ENCODE measurements at regions not wholly inside any gene's neighbourhood (a gene's known extent, or its start where the extent isn't known, plus 50 kb on each side); places are given as distances from the start of the nearest gene placed in this dataset.
"Not testable (repeated sequence)": the region's sequence is repeated elsewhere in the genome, so short reads cannot be mapped to it uniquely, and the experiment has no call there.

DNA sequence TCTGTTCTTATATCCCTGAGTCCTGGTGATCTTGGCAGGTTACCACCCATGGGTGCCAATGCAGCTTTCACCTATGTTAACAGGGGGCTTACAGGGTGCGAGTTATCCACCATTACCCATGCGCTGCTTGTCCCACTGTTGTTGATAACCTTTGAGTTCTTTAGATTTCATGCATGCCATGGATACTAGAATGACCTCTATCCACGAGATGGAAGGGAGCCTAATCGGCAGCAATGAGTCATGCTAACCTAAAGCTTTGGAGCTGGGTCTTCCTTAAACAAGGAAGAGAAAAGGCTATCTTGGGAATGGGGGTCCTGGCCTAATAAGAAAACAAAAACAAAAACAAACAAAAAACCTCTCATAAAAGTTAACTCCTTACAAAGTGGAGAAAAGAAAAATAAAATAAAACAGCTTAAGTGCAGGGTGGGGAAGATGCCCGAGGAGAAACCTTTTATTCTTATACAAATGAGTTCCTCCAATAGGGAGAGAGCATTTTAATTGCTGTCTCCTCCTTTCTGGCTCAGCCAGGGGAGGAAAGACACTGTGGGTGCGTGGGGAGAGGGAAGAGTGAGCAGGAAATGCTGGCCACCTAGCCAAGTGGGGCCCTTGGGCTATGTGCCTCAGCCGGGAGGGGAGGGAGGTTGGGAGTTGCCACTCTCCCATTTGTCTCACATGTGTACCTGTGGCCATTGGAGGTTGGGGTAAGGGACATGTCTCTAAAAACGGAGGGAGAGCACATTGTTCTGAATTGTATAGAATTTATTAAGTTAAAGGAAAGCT is 571.7 kb upstream of the TPTE start:
- not testable (repeated sequence) for H3K4me3 Mint-ChIP-seq; H3K27me3 Mint-ChIP-seq (ENCODE audit: insufficient read depth); H3K27ac ChIP-seq (ENCODE audit: low read depth, low read length); H3K4me1 ChIP-seq (ENCODE audit: control insufficient read depth, insufficient read depth, low read length); H3K36me3 Mint-ChIP-seq (ENCODE audit: low read depth); H3K27me3 ChIP-seq (ENCODE audit: control insufficient read depth, insufficient read depth, low read length, poor library complexity, severe bottlenecking); DNase-seq; H3K27ac Mint-ChIP-seq; H3K36me3 ChIP-seq (ENCODE audit: control insufficient read depth, insufficient read depth, low read length); H3K9ac ChIP-seq (ENCODE audit: extremely low read depth, low read length, poor library complexity, severe bottlenecking); H3K4me1 Mint-ChIP-seq
- 65 to 69% methylated on average over 4 to 7 of the region's 8 CpGs for WGBS, 2 experiments (ENCODE audit: insufficient coverage in 1 of 2, insufficient read length in 1 of 2)
- Histone ChIP-seq H3K9me3 (ENCODE audit: control insufficient read depth, low read length) (peaks cover 78% of the 10 kb centered on the region), H3K4me3 (ENCODE audit: low read length) (peak overlapping the region; percentile 19)
- peaks cover 90% of the 10 kb centered on the region for H3K9me3 Mint-ChIP-seq

DNA sequence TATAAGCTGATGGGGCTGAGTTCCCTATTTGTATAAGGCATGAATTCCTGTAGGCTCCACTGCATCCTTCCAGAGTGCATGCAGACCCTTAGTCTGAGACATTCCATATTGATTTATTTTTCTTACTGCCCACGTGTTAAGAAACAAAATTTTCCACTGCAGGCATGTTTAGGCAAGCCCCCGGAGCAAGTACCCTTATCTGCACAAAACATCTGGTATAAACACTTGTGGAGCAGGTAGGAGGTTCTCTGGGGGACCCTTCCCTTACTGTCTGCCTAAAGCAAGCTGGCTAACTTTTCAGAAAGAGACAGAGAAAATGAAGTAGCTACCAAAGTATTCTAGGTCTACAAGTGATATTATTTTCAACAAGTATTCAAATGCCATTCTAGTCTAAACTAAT is 571.0 kb upstream of the TPTE start:
- not testable (repeated sequence) for DNase-seq; H3K36me3 ChIP-seq (ENCODE audit: control insufficient read depth, insufficient read depth, low read length); H3K27ac Mint-ChIP-seq; H3K27me3 ChIP-seq (ENCODE audit: control insufficient read depth, insufficient read depth, low read length, poor library complexity, severe bottlenecking); H3K4me1 Mint-ChIP-seq; H3K4me3 ChIP-seq (ENCODE audit: low read length); H3K4me3 Mint-ChIP-seq; H3K27me3 Mint-ChIP-seq (ENCODE audit: insufficient read depth); H3K36me3 Mint-ChIP-seq (ENCODE audit: low read depth); H3K9ac ChIP-seq (ENCODE audit: extremely low read depth, low read length, poor library complexity, severe bottlenecking); H3K27ac ChIP-seq (ENCODE audit: low read depth, low read length); H3K4me1 ChIP-seq (ENCODE audit: control insufficient read depth, insufficient read depth, low read length)
- H3K9me3 ChIP-seq (ENCODE audit: control insufficient read depth, low read length): peaks cover 76% of the 10 kb centered on the region
- WGBS, 2 experiments (ENCODE audit: insufficient coverage in 1 of 2, insufficient read length in 1 of 2): 22 to 35% methylated on average over 2 of the region's 2 CpGs
- peaks cover 84% of the 10 kb centered on the region for H3K9me3 Mint-ChIP-seq

DNA sequence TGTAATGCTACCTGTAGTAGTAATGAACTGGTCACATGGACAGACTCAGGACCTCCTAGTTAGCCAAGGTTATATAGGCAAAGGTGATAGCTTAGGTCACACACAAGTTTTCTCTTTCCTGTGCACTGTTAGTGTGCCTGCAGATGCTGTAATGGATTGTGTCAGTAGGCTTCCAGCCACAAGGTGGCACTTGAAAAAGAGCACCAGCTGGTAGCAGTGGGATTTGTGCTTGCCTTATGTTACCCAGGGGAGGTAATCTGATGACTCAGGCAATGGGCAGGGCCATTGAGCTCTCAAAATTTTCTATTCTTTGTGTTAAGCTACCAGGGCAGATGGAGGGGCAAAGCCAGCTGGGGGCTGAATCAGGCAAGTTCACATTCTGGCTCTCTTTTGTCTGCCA is 562.6 kb upstream of the TPTE start:
- H3K4me1 Mint-ChIP-seq; H3K27ac ChIP-seq (ENCODE audit: low read depth, low read length); H3K9ac ChIP-seq (ENCODE audit: extremely low read depth, low read length, poor library complexity, severe bottlenecking); H3K36me3 Mint-ChIP-seq (ENCODE audit: low read depth); H3K27me3 ChIP-seq (ENCODE audit: control insufficient read depth, insufficient read depth, low read length, poor library complexity, severe bottlenecking); DNase-seq; H3K27me3 Mint-ChIP-seq (ENCODE audit: insufficient read depth); H3K4me1 ChIP-seq (ENCODE audit: control insufficient read depth, insufficient read depth, low read length); H3K27ac Mint-ChIP-seq; H3K4me3 Mint-ChIP-seq; H3K4me3 ChIP-seq (ENCODE audit: low read length); H3K36me3 ChIP-seq (ENCODE audit: control insufficient read depth, insufficient read depth, low read length): not testable (repeated sequence)
- peaks cover 54% of the 10 kb centered on the region for H3K9me3 ChIP-seq (ENCODE audit: control insufficient read depth, low read length)
- peaks cover 29% of the 10 kb centered on the region for H3K9me3 Mint-ChIP-seq

- peaks cover 29% of the 10 kb centered on the region for H3K9me3 Mint-ChIP-seq
- H3K27me3 ChIP-seq (ENCODE audit: control insufficient read depth, insufficient read depth, low read length, poor library complexity, severe bottlenecking); H3K4me3 Mint-ChIP-seq; H3K27me3 Mint-ChIP-seq (ENCODE audit: insufficient read depth); H3K4me1 Mint-ChIP-seq; H3K27ac ChIP-seq (ENCODE audit: low read depth, low read length); H3K36me3 Mint-ChIP-seq (ENCODE audit: low read depth); H3K4me3 ChIP-seq (ENCODE audit: low read length); H3K36me3 ChIP-seq (ENCODE audit: control insufficient read depth, insufficient read depth, low read length); H3K27ac Mint-ChIP-seq; H3K4me1 ChIP-seq (ENCODE audit: control insufficient read depth, insufficient read depth, low read length); H3K9ac ChIP-seq (ENCODE audit: extremely low read depth, low read length, poor library complexity, severe bottlenecking); DNase-seq: not testable (repeated sequence)
- peaks cover 60% of the 10 kb centered on the region for H3K9me3 ChIP-seq (ENCODE audit: control insufficient read depth, low read length)
- WGBS, 2 experiments (ENCODE audit: insufficient coverage in 1 of 2, insufficient read length in 1 of 2): 69% methylated on average over 3 of the region's 4 CpGs; no CpG with 5 or more reads in 1 of the 2 experiments
These were observed 562.0 kb upstream of the TPTE start for GRCh38 chr21:9959220-9959964.

- H3K36me3 Mint-ChIP-seq (ENCODE audit: low read depth); H3K27ac Mint-ChIP-seq; H3K9ac ChIP-seq (ENCODE audit: extremely low read depth, low read length, poor library complexity, severe bottlenecking); H3K4me3 Mint-ChIP-seq; H3K27me3 ChIP-seq (ENCODE audit: control insufficient read depth, insufficient read depth, low read length, poor library complexity, severe bottlenecking); H3K27me3 Mint-ChIP-seq (ENCODE audit: insufficient read depth); DNase-seq; H3K4me1 Mint-ChIP-seq; H3K27ac ChIP-seq (ENCODE audit: low read depth, low read length); H3K4me1 ChIP-seq (ENCODE audit: control insufficient read depth, insufficient read depth, low read length); H3K4me3 ChIP-seq (ENCODE audit: low read length); H3K36me3 ChIP-seq (ENCODE audit: control insufficient read depth, insufficient read depth, low read length): not testable (repeated sequence)
- 33% methylated on average over 1 of the region's 1 CpG; no CpG with 5 or more reads in 1 of the 2 experiments for WGBS, 2 experiments (ENCODE audit: insufficient coverage in 1 of 2, insufficient read length in 1 of 2)
- H3K9me3 Mint-ChIP-seq: peaks cover 62% of the 10 kb centered on the region
- peaks cover 52% of the 10 kb centered on the region for H3K9me3 ChIP-seq (ENCODE audit: control insufficient read depth, low read length)
These were observed 552.0 kb upstream of the TPTE start for GRCh38 chr21:9969399-9969798.

DNA sequence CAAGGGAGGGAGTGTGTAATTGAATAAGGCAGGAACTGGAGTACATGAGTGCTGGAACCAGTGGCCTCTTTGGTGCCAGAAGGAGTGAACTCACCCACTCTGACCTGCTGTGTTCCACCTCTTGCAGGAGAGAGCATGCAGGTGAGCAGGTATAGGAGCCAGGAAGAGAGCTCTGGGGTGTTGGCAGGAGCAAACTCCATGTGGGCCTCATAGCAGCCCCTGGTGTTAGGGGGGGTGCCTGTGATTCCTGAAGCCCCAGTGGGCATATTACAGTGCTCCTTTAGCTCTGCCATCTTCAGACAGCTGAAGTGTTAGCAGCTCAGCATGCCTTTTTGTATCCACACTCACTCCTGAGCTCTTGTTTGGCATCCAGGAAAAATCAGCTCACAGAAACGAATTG is 549.4 kb upstream of the TPTE start:
- 38% methylated on average over 1 of the region's 1 CpG; no CpG with 5 or more reads in 1 of the 2 experiments for WGBS, 2 experiments (ENCODE audit: insufficient coverage in 1 of 2, insufficient read length in 1 of 2)
- not testable (repeated sequence) for H3K27ac ChIP-seq (ENCODE audit: low read depth, low read length); H3K27me3 Mint-ChIP-seq (ENCODE audit: insufficient read depth); H3K36me3 Mint-ChIP-seq (ENCODE audit: low read depth); H3K4me1 Mint-ChIP-seq; H3K27me3 ChIP-seq (ENCODE audit: control insufficient read depth, insufficient read depth, low read length, poor library complexity, severe bottlenecking); H3K36me3 ChIP-seq (ENCODE audit: control insufficient read depth, insufficient read depth, low read length); H3K4me3 Mint-ChIP-seq; H3K27ac Mint-ChIP-seq; H3K9ac ChIP-seq (ENCODE audit: extremely low read depth, low read length, poor library complexity, severe bottlenecking); H3K4me1 ChIP-seq (ENCODE audit: control insufficient read depth, insufficient read depth, low read length); DNase-seq
- Histone ChIP-seq H3K4me3 (ENCODE audit: low read length) (peak overlapping the region; percentile 10), H3K9me3 (ENCODE audit: control insufficient read depth, low read length) (peaks cover 41% of the 10 kb centered on the region)
- H3K9me3 Mint-ChIP-seq: peaks cover 53% of the 10 kb centered on the region

DNA sequence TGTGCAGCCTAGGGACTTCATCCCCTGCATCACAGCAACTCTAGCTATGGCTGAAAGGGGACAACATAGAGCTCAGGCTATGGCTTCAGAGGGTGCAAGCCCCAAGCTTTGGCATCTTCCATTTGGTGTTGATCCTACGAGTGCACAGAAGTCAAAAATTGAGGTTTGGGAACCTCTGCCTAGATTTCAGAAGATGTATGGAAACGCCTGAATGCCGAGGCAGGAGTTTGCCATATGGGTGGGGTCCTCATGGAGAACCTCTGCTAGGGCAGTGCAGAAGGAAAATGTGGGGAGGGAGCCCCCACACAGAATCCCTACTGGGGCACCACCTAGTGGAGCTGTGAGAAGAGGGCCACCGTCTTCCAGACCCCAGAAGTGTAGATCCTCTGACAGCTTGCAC is 543.0 kb upstream of the TPTE start:
- not testable (repeated sequence) for H3K27me3 ChIP-seq (ENCODE audit: control insufficient read depth, insufficient read depth, low read length, poor library complexity, severe bottlenecking); DNase-seq; H3K4me1 Mint-ChIP-seq; H3K4me1 ChIP-seq (ENCODE audit: control insufficient read depth, insufficient read depth, low read length); H3K9ac ChIP-seq (ENCODE audit: extremely low read depth, low read length, poor library complexity, severe bottlenecking); H3K36me3 ChIP-seq (ENCODE audit: control insufficient read depth, insufficient read depth, low read length); H3K27ac Mint-ChIP-seq; H3K27ac ChIP-seq (ENCODE audit: low read depth, low read length); H3K4me3 ChIP-seq (ENCODE audit: low read length); H3K36me3 Mint-ChIP-seq (ENCODE audit: low read depth); H3K4me3 Mint-ChIP-seq; H3K27me3 Mint-ChIP-seq (ENCODE audit: insufficient read depth)
- 75 to 82% methylated on average over 2 to 4 of the region's 4 CpGs for WGBS, 2 experiments (ENCODE audit: insufficient coverage in 1 of 2, insufficient read length in 1 of 2)
- H3K9me3 Mint-ChIP-seq: peaks cover 70% of the 10 kb centered on the region
- peaks cover 66% of the 10 kb centered on the region for H3K9me3 ChIP-seq (ENCODE audit: control insufficient read depth, low read length)
